Ishikawa (cell line): ENCODE measurements at regions not wholly inside any gene's neighbourhood (a gene's known extent, or its start where the extent isn't known, plus 50 kb on each side); places are given as distances from the start of the nearest gene placed in this dataset.

ENCODE experiments used
- CREB1 ChIP-seq: IDR thresholded peaks from 2 replicates; pipeline ENCODE4 v1.6.1; 2012; ENCODE audit warnings: low read depth
- EP300 ChIP-seq: IDR thresholded peaks from 2 replicates; pipeline ENCODE4 v1.6.1; 2012; ENCODE audit warnings: borderline replicate concordance
- RAD21 ChIP-seq: IDR thresholded peaks from 2 replicates; pipeline ENCODE4 v1.6.1; 2012; ENCODE audit warnings: low read depth
- REST ChIP-seq: IDR thresholded peaks from 2 replicates; pipeline ENCODE4 v1.6.1; 2012; ENCODE audit warnings: low read depth, mild to moderate bottlenecking
- TAF1 ChIP-seq: IDR thresholded peaks from 2 replicates; pipeline ENCODE4 v1.6.1; 2012; ENCODE audit warnings: low read depth, mild to moderate bottlenecking

GRCh38 chr15:50828610-50829206 is 63.2 kb upstream of the SPPL2A start:
- TF ChIP-seq RAD21, result peak; percentile 10; the same call in 1 of the 2 replicates
- 0 out of 2 replicates have a peak, but pooled peaks have one; percentile 18 for TF ChIP-seq REST
- TF ChIP-seq CREB1, result no peak
- no peak for TF ChIP-seq TAF1
- TF ChIP-seq EP300, result no peak
